ENCODE measurements at regions not wholly inside any gene's neighbourhood (a gene's known extent, or its start where the extent isn't known, plus 50 kb on each side); places are given as distances from the start of the nearest gene placed in this dataset.

GRCh38 chr4:111499706-111500105, 645.5 kb upstream of the FAM241A start:
- DNase-seq (ENCODE audit: insufficient read length, low spot score): no peak
- TF ChIP-seq, protein P1, sequence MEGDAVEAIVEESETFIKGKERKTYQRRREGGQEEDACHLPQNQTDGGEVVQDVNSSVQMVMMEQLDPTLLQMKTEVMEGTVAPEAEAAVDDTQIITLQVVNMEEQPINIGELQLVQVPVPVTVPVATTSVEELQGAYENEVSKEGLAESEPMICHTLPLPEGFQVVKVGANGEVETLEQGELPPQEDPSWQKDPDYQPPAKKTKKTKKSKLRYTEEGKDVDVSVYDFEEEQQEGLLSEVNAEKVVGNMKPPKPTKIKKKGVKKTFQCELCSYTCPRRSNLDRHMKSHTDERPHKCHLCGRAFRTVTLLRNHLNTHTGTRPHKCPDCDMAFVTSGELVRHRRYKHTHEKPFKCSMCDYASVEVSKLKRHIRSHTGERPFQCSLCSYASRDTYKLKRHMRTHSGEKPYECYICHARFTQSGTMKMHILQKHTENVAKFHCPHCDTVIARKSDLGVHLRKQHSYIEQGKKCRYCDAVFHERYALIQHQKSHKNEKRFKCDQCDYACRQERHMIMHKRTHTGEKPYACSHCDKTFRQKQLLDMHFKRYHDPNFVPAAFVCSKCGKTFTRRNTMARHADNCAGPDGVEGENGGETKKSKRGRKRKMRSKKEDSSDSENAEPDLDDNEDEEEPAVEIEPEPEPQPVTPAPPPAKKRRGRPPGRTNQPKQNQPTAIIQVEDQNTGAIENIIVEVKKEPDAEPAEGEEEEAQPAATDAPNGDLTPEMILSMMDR (IDR thresholded peaks at IDR 0.05; ENCODE audit: insufficient read depth, missing control alignments): no peak
- FAIRE-seq: no peak

DNA sequence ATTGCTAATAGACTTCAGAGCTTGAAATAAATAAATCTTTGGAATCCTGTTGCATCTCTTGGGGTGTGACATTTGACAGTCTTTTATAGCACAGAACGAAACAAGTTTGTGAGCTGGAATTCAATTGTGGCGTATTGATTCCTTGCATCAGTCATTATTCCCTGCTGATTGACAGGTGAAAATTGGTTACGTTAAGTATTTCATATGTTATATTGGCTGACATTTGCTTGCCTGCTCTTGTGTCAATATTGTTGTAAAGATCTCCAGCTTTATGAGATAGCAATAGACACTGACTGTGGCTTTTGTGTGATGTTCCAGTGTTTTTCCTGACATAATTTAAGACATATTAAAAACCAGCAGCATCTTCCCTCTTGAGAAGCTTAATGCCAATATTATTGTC, 644.4 kb upstream of the FAM241A start:
- TF ChIP-seq, protein P1 (IDR thresholded peaks at IDR 0.05; ENCODE audit: insufficient read depth, missing control alignments): no peak
- no peak for FAIRE-seq

DNA sequence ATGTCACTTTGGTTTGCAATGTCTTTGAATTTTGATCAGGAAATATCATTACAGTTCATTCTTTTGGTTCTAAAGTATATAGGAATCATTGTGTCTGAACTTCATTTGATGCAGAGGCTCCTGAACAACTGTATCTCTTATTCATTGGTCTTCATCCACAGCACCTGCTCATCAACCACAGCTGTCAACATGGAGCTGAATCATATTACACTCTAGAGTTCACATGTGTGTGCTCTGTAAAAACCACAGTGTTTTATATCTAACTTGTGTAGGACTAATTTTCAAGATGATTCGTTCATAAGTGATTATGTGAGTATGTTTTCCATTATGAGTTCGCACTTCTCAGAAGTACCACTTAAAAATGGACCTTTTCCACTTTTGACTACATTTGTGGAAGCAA, 643.3 kb upstream of the FAM241A start:
- no peak for FAIRE-seq
- TF ChIP-seq, protein P1 (IDR thresholded peaks at IDR 0.05; ENCODE audit: insufficient read depth, missing control alignments): no peak
- DNase-seq (ENCODE audit: insufficient read length, low spot score): no peak

More for the DNA sequence above, 644.4 kb upstream of the FAM241A start:
- DNase-seq (ENCODE audit: insufficient read length, low spot score): no peak

- DNase-seq (ENCODE audit: insufficient read length, low spot score): no peak
- TF ChIP-seq, protein P1 (IDR thresholded peaks at IDR 0.05; ENCODE audit: insufficient read depth, missing control alignments): no peak
- no peak for FAIRE-seq
Measured at GRCh38 chr4:111502626-111503025, 642.6 kb upstream of the FAM241A start.

- DNase-seq (ENCODE audit: insufficient read length, low spot score) (no peak), FAIRE-seq (no peak)
- TF ChIP-seq, protein P1 (IDR thresholded peaks at IDR 0.05; ENCODE audit: insufficient read depth, missing control alignments): no peak
Measured at GRCh38 chr4:111506706-111507105, 638.5 kb upstream of the FAM241A start.

GRCh38 chr4:111510535-111510934, 634.7 kb upstream of the FAM241A start:
- no peak for FAIRE-seq
- DNase-seq (ENCODE audit: insufficient read length, low spot score): no peak

GRCh38 chr4:111512081-111512783, 633.0 kb upstream of the FAM241A start:
- FAIRE-seq (no peak), DNase-seq (ENCODE audit: insufficient read length, low spot score) (no peak)
- TF ChIP-seq, protein P1 (IDR thresholded peaks at IDR 0.05; ENCODE audit: insufficient read depth, missing control alignments): no peak

More at GRCh38 chr4:111510535-111510934, 634.7 kb upstream of the FAM241A start:
- TF ChIP-seq, protein P1 (IDR thresholded peaks at IDR 0.05; ENCODE audit: insufficient read depth, missing control alignments): no peak
